Gastroesophageal sphincter (tissue), 4 donors: ENCODE measurements at regions not wholly inside any gene's neighbourhood (a gene's known extent, or its start where the extent isn't known, plus 50 kb on each side); places are given as distances from the start of the nearest gene placed in this dataset.

Experiments
- ATAC-seq: fragments of 150-250 bp; one replicate; pipeline ENCODE4 v1.9.1; 2016; ENCODE audit warnings: mild to moderate bottlenecking, moderate library complexity
- H3K27ac ChIP-seq, 4 donors: fragments of 200-600 bp; sonication (generic) in 3 of 4; 1 replicate in 3 of 4; 2 replicates in 1 of 4; pipeline ENCODE4 v1.5.1; 2016 to 2019
- H3K27me3 ChIP-seq: fragments of 200-600 bp; sonication (generic); one replicate; pipeline ENCODE4 v1.5.1; 2019
- H3K36me3 ChIP-seq, 2 donors: fragments of 200-600 bp; sonication (generic); one replicate each; pipeline ENCODE4 v1.5.1; 2019; ENCODE audit warnings: control low read depth in 1 of 2
- H3K4me1 ChIP-seq, 3 donors: fragments of 200-600 bp; sonication (generic); 1 replicate in 2 of 3; 2 replicates in 1 of 3; pipeline ENCODE4 v1.5.1; 2016 to 2019; ENCODE audit warnings: control low read depth in 2 of 3
- H3K4me3 ChIP-seq, 2 donors: fragments of 200-600 bp; sonication (generic); one replicate each; pipeline ENCODE4 v1.5.1; 2019; ENCODE audit warnings: mild to moderate bottlenecking in 1 of 2, moderate library complexity in 1 of 2
- H3K9me3 ChIP-seq, 3 donors: fragments of 200-600 bp; sonication (generic); one replicate each; pipeline ENCODE4 v1.5.1; 2017 to 2019; ENCODE audit warnings: control low read depth in 2 of 3
- EP300 ChIP-seq: sonication (generic); formaldehyde crosslinking; IDR thresholded peaks from one replicate; pipeline ENCODE4 v1.6.1; 2017; ENCODE audit warnings: antibody characterized with exemption, mild to moderate bottlenecking
- POLR2A ChIP-seq, 2 donors: fragments of 450-650 bp; IDR thresholded peaks; one replicate each; pipeline ENCODE4 v1.6.1; 2017; ENCODE audit warnings: antibody characterized with exemption in 2 of 2, mild to moderate bottlenecking in 2 of 2, moderate library complexity in 1 of 2
- POLR2AphosphoS5 ChIP-seq: sonication (generic); formaldehyde crosslinking; IDR thresholded peaks from one replicate; pipeline ENCODE4 v1.6.1; 2017; ENCODE audit warnings: antibody characterized with exemption
- WGBS, 2 donors: methylation state at CpG; one replicate each; pipeline ENCODE4 v1.1.5; 2018; ENCODE audit warnings: low coverage in 1 of 2; 5-methylcytosine and 5-hydroxymethylcytosine counted together
- TF ChIP-seq, protein P1 (sequence below), 4 experiments: fragments of 200-600 bp in 2 of 4; fragments of 450-650 bp in 2 of 4; sonication (generic) in 1 of 4; IDR thresholded peaks; one replicate each; pipeline ENCODE4 v1.5.1; 2017 to 2019; ENCODE audit warnings: antibody characterized with exemption in 4 of 4, mild to moderate bottlenecking in 2 of 4, moderate library complexity in 2 of 4

GRCh38 chr3:69588170-69588569 lies 151.1 kb upstream of the MITF start:
- no peaks in the 10 kb centered on the region for H3K36me3 ChIP-seq
- H3K4me1 ChIP-seq = no peaks in the 10 kb centered on the region
- no peaks in the 10 kb centered on the region for H3K27me3 ChIP-seq
- TF ChIP-seq POLR2AphosphoS5 = no peak
- TF ChIP-seq, protein P1, sequence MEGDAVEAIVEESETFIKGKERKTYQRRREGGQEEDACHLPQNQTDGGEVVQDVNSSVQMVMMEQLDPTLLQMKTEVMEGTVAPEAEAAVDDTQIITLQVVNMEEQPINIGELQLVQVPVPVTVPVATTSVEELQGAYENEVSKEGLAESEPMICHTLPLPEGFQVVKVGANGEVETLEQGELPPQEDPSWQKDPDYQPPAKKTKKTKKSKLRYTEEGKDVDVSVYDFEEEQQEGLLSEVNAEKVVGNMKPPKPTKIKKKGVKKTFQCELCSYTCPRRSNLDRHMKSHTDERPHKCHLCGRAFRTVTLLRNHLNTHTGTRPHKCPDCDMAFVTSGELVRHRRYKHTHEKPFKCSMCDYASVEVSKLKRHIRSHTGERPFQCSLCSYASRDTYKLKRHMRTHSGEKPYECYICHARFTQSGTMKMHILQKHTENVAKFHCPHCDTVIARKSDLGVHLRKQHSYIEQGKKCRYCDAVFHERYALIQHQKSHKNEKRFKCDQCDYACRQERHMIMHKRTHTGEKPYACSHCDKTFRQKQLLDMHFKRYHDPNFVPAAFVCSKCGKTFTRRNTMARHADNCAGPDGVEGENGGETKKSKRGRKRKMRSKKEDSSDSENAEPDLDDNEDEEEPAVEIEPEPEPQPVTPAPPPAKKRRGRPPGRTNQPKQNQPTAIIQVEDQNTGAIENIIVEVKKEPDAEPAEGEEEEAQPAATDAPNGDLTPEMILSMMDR (IDR thresholded peaks at IDR 0.05) = no peak
- ATAC-seq = no peak
- no peak overlapping the region for H3K4me3 ChIP-seq
- 94 to 100% methylated on average over 1 to 2 of the region's 2 CpGs for WGBS, 2 donors
- no peak overlapping the region for H3K27ac ChIP-seq
- H3K9me3 ChIP-seq = peaks cover 0 to 30% (median 0%) of the 10 kb centered on the region in 3 donors

DNA sequence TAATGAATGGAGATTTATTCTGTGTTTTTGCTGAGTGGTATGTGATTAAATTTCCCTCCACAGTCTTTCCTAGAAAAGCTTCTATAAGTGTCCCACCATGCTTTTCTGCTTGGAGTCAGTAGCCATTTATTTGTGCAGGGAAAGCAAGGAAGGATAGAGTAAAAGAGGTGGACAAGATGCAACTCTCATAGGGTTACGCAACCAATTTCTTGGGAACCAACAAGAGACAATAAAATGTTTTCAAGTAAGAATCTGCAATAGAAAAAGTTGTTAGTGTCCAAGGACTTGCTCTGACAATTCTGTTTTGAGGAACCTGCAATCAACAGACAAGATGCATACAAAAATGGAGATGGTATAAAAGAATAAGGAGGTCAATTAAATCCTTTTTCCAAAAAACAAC lies 153.8 kb upstream of the MITF start:
- ATAC-seq = no peak

GRCh38 chr3:69582044-69582443 lies 157.2 kb upstream of the MITF start:
- ATAC-seq = no peak
- 83 to 93% methylated on average over 2 to 4 of the region's 4 CpGs for WGBS, 2 donors
- no peak for TF ChIP-seq POLR2A (IDR thresholded peaks at IDR 0.05)
- TF ChIP-seq, protein P1 (IDR thresholded peaks at IDR 0.05) = no peak
- no peak for TF ChIP-seq EP300
- no peak for TF ChIP-seq POLR2AphosphoS5
- Histone ChIP-seq H3K27ac (no peak overlapping the region), H3K36me3 (no peaks in the 10 kb centered on the region), H3K9me3 (peaks cover 0 to 14% (median 0%) of the 10 kb centered on the region in 3 donors), H3K4me1 (no peaks in the 10 kb centered on the region), H3K27me3 (peaks cover 3% of the 10 kb centered on the region), H3K4me3 (no peak overlapping the region)

More for the DNA sequence above, 153.8 kb upstream of the MITF start:
- TF ChIP-seq POLR2A (IDR thresholded peaks at IDR 0.05) (no peak), EP300 (no peak), POLR2AphosphoS5 (no peak)
- TF ChIP-seq, protein P1 (IDR thresholded peaks at IDR 0.05) = no peak
- Histone ChIP-seq H3K9me3 (peaks cover 0 to 30% (median 0%) of the 10 kb centered on the region in 3 donors), H3K27me3 (peaks cover 3% of the 10 kb centered on the region), H3K27ac (no peak overlapping the region), H3K4me3 (no peak overlapping the region), H3K36me3 (no peaks in the 10 kb centered on the region), H3K4me1 (no peaks in the 10 kb centered on the region)
- WGBS, 2 donors = 100% methylated on average over 1 of the region's 1 CpG

DNA sequence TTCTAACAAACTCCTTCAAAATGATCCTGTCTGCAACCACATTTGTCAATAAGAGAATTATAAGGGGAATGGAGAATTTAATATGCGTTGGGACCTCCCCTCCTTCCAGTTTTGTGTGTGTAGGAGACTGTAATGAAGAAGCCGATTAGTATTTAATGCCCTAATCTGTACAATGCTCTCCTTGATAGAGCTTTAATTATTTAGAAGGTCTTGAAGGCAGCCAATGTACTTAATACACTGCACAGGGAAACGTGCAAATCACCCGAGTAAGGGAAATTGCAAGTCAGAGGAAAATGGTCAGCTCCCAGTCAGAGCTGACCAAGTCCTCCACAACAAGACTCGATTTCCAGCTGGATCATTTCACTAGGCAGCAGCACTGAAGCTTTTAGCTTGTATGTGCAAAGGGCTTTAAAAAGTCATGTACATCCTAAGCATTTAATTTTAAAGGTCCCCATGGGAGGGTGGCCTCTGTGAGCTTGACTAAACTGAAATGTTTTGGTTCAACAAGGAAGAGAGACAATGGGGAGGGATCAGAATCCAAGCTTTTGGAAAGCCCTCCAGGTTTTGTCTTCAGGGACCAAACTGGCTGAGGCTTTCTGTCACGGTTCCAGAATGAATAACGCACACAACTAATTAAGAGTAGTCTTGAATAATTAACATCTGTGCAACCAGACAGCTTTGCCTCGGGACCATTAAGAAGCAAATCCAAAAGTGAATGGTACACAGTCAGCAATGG lies 159.8 kb upstream of the MITF start:
- no peak for TF ChIP-seq POLR2AphosphoS5
- TF ChIP-seq EP300 = no peak
- TF ChIP-seq POLR2A (IDR thresholded peaks at IDR 0.05) = no peak
- TF ChIP-seq, protein P1 (IDR thresholded peaks at IDR 0.05) = no peak
- Histone ChIP-seq H3K4me1 (no peaks in the 10 kb centered on the region), H3K4me3 (no peak overlapping the region), H3K27ac (no peak overlapping the region), H3K36me3 (no peaks in the 10 kb centered on the region), H3K27me3 (peaks cover 3% of the 10 kb centered on the region), H3K9me3 (no peaks in the 10 kb centered on the region)
- WGBS, 2 donors = 21 to 72% methylated on average over 3 to 7 of the region's 8 CpGs
- ATAC-seq = no peak

- no peak for TF ChIP-seq POLR2A (IDR thresholded peaks at IDR 0.05)
- TF ChIP-seq, protein P1 (IDR thresholded peaks at IDR 0.05) = no peak
- no peak for TF ChIP-seq EP300
- TF ChIP-seq POLR2AphosphoS5 = no peak
- no peak overlapping the region for H3K4me3 ChIP-seq
- H3K27ac ChIP-seq = no peak overlapping the region
- H3K4me1 ChIP-seq = no peaks in the 10 kb centered on the region
- ATAC-seq = no peak
- no peaks in the 10 kb centered on the region for H3K36me3 ChIP-seq
- WGBS, 2 donors = 52 to 56% methylated on average over 3 of the region's 3 CpGs
- no peaks in the 10 kb centered on the region for H3K9me3 ChIP-seq
- H3K27me3 ChIP-seq = no peaks in the 10 kb centered on the region
These were observed 169.7 kb upstream of the MITF start for GRCh38 chr3:69569520-69569919.
